ENCODE measurements at regions not wholly inside any gene's neighbourhood (a gene's known extent, or its start where the extent isn't known, plus 50 kb on each side); places are given as distances from the start of the nearest gene placed in this dataset.
"Not testable (repeated sequence)": the region's sequence is repeated elsewhere in the genome, so short reads cannot be mapped to it uniquely, and the experiment has no call there.

GRCh38 chr4:187685247-187685646, 310.3 kb upstream of the ZFP42 start:
- Histone ChIP-seq H3K36me3 (no peaks in the 10 kb centered on the region), H3K27ac (no peak overlapping the region), H3K9me3 (no peaks in the 10 kb centered on the region), H3K4me1 (no peaks in the 10 kb centered on the region), H3K27me3 (no peaks in the 10 kb centered on the region), H3K4me3 (no peak overlapping the region)
- no peak for DNase-seq (ENCODE audit: low spot score in 2 of 2)
- 66% methylated on average over 6 of the region's 6 CpGs for WGBS
- no peak for TF ChIP-seq CTCF (IDR thresholded peaks at IDR 0.05)
- no peak for TF ChIP-seq EP300 (IDR thresholded peaks at IDR 0.05)
- no peak for TF ChIP-seq POLR2A (IDR thresholded peaks at IDR 0.05)
- TF ChIP-seq POLR2AphosphoS5 (IDR thresholded peaks at IDR 0.05) = no peak

DNA sequence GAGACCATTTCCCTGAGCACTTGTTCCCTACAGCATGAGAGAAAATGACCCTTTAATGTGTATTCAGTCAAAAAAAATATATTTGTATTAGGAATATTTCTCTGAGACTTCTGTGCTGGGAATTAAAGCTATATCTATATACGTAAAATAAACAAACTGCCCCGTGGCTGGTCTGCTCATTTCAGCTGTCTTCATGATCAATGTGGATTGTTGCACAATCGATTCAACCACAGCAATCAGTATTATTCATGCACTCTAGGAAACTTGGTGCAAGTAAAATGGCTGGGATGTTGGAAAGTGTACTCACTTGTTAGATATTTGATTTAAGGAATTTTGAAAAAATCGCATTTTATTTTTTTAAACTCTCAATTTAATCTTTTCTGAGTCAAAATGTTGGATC, 307.9 kb upstream of the ZFP42 start:
- no peak overlapping the region for H3K4me3 ChIP-seq
- no peak overlapping the region for H3K27ac ChIP-seq
- H3K4me1 ChIP-seq = no peaks in the 10 kb centered on the region
- no peaks in the 10 kb centered on the region for H3K27me3 ChIP-seq
- 60% methylated on average over 4 of the region's 4 CpGs for WGBS
- no peaks in the 10 kb centered on the region for H3K36me3 ChIP-seq
- TF ChIP-seq POLR2AphosphoS5 (IDR thresholded peaks at IDR 0.05) (no peak), CTCF (IDR thresholded peaks at IDR 0.05) (no peak)
- DNase-seq (ENCODE audit: low spot score in 2 of 2) = no peak
- no peaks in the 10 kb centered on the region for H3K9me3 ChIP-seq

DNA sequence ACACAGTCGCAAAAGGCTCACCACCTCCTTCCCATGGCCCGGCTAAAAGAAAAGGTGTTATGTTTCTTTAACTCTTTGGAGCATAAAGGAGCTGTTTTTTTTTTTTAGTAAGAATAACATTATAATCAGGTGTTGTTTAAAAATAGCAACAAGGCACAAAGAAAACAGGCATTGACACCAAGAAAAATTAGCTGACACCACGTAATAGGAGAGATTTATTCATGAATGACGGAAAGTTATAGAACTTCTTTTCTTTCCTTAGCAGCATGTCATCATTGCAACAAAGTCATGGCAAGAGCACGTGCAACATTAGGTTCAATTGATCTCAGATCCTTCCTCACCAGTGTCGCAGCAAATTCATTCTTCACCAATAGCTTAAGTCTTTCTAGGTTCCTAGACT, 302.9 kb upstream of the ZFP42 start:
- H3K36me3 ChIP-seq = no peaks in the 10 kb centered on the region
- H3K9me3 ChIP-seq = no peaks in the 10 kb centered on the region
- TF ChIP-seq POLR2A (IDR thresholded peaks at IDR 0.05) = no peak
- TF ChIP-seq POLR2AphosphoS5 (IDR thresholded peaks at IDR 0.05) = no peak
- no peak for TF ChIP-seq CTCF (IDR thresholded peaks at IDR 0.05)
- no peak for TF ChIP-seq EP300 (IDR thresholded peaks at IDR 0.05)
- no peak overlapping the region for H3K4me3 ChIP-seq
- no peak overlapping the region for H3K27ac ChIP-seq
- H3K4me1 ChIP-seq = no peaks in the 10 kb centered on the region
- H3K27me3 ChIP-seq = no peaks in the 10 kb centered on the region
- DNase-seq (ENCODE audit: low spot score in 2 of 2) = no peak
- WGBS = 74% methylated on average over 6 of the region's 6 CpGs

GRCh38 chr4:187695531-187695930, 300.0 kb upstream of the ZFP42 start:
- not testable (repeated sequence) for H3K4me1 ChIP-seq; H3K27me3 ChIP-seq; H3K36me3 ChIP-seq; H3K9me3 ChIP-seq; H3K27ac ChIP-seq; DNase-seq (ENCODE audit: low spot score in 2 of 2); H3K4me3 ChIP-seq
- 89% methylated on average over 3 of the region's 3 CpGs for WGBS

DNA sequence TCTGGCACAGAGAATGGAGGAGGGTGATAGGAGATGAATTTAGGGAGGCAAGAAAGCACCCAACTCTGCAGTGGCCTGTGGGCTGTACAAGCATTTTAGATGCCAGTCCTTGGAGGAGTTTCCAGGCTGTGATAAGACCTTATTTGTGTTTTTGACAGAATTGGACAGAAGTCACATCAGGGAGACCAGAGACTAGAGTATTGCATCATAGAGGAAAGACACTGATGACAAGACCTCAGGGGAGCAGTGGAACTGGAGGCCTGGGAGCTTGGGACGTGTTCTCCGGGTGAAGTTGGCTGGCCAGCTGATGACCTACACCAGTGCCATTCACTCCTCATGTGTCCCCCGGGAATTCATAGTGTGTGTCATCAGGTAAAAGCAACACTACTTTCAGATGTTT, 284.0 kb upstream of the ZFP42 start:
- DNase-seq (ENCODE audit: low spot score in 2 of 2) = no peak
- 84% methylated on average over 3 of the region's 3 CpGs for WGBS
- Histone ChIP-seq H3K27ac (no peak overlapping the region), H3K4me3 (no peak overlapping the region), H3K9me3 (peaks cover 16% of the 10 kb centered on the region), H3K36me3 (no peaks in the 10 kb centered on the region), H3K27me3 (no peaks in the 10 kb centered on the region), H3K4me1 (no peaks in the 10 kb centered on the region)
- TF ChIP-seq POLR2A (IDR thresholded peaks at IDR 0.05) (no peak), EP300 (IDR thresholded peaks at IDR 0.05) (no peak), CTCF (IDR thresholded peaks at IDR 0.05) (no peak), POLR2AphosphoS5 (IDR thresholded peaks at IDR 0.05) (no peak)

DNA sequence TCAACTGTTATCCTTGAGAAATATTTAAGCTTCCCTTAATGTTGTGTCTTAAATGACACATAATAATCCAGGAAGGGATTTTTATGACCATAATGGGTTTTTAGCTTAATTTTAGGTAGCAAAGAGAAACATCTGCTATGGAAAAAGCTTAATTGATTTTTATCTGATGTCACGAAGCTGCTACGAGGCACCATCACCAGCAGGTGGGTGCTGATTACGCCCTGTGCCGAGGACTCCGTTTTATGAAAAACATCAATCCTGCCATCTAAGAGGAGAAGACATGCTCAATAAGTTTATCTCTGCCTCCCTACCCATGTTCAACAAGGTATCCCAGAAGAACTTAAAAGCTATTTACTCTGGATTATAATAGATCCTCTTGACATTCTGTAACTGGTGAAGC, 280.6 kb upstream of the ZFP42 start:
- H3K27me3 ChIP-seq = no peaks in the 10 kb centered on the region
- no peak overlapping the region for H3K4me3 ChIP-seq
- no peak overlapping the region for H3K27ac ChIP-seq
- H3K9me3 ChIP-seq = no peaks in the 10 kb centered on the region
- H3K4me1 ChIP-seq = no peaks in the 10 kb centered on the region
- 77% methylated on average over 5 of the region's 5 CpGs for WGBS
- H3K36me3 ChIP-seq = no peaks in the 10 kb centered on the region
- no peak for TF ChIP-seq CTCF (IDR thresholded peaks at IDR 0.05)
- TF ChIP-seq POLR2AphosphoS5 (IDR thresholded peaks at IDR 0.05) = no peak
- TF ChIP-seq EP300 (IDR thresholded peaks at IDR 0.05) = no peak
- TF ChIP-seq POLR2A (IDR thresholded peaks at IDR 0.05) = no peak
- no peak for DNase-seq (ENCODE audit: low spot score in 2 of 2)
